Kidney capillary endothelial cell (primary cell): ENCODE measurements at regions not wholly inside any gene's neighbourhood (a gene's known extent, or its start where the extent isn't known, plus 50 kb on each side); places are given as distances from the start of the nearest gene placed in this dataset.
A peak's percentile ranks its signal among the peaks of the same experiment; 100 is the strongest.

ENCODE experiments used
- DNase-seq: peaks from one replicate; pipeline ENCODE4 v3.0.0-alpha.2; 2018; ENCODE audit warnings: low spot score

DNA sequence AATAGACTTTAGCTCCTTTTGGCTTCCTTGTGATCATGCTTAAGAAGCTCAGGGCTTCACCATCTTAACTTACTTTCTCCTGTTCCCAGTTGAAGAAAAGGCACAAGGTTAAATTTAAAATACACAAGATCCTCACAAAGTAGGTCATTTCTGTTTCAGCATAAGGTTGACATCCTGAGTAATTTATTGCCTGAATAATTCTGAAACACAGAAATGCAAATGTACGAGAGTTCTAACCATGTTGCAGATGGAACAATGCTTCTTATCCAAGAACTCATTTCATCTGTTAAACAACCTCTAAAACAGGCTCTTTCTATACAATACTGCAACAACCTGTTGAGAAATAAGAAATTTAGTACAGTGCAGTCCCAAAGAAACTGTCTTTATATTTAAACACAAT is 395.2 kb downstream of the BCL11A start:
- DNase-seq: no peak

DNA sequence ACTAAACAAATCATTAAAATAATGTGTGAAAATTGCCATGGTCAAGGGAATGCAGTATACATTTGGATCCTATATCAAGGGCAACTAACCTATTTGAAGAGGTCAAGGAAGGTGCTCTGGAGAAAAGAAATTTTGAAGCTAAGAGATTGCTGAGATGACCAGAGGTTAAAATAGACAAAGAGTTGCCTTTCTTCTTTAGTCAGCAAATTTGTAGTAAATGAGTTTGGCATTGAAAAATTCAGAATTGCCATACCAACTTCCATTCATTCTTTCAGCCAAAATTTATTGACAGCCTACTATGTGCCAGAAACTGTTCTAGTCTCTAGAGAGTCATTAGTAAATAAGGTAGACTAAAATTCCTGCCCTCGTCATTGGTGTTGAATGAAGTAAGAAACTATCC is 396.2 kb downstream of the BCL11A start:
- no peak for DNase-seq

- no peak for DNase-seq
Observed at GRCh38 chr2:60154142-60154541, 399.3 kb downstream of the BCL11A start.

DNA sequence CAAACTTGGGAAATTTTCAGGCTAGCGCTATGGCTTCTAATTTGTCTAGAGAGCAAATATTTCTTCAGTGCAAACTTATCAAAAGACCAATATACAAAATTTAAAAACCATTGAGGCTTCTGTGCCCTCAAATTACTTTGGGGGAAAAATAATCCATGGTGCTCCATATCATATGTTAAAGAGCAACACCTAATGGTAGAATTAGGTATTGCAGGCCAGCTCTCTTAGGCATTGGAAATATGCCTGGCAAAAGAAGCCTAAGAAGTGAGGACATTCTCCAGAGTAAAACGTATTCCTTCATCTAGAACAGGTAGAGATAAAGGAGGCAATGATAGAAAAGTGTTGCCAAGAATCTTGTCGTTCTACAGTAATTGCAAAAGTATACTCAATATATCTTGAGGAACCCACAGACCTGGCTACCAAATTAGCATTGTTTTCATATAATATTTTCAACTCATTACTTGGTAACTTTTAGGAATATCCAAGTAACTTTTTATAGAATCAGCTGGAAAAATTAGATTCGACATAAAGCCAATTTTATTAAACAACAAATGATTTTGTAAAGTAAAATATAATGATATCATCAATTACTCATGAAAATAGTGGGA is 401.1 kb downstream of the BCL11A start:
- peak; percentile 30 for DNase-seq

DNA sequence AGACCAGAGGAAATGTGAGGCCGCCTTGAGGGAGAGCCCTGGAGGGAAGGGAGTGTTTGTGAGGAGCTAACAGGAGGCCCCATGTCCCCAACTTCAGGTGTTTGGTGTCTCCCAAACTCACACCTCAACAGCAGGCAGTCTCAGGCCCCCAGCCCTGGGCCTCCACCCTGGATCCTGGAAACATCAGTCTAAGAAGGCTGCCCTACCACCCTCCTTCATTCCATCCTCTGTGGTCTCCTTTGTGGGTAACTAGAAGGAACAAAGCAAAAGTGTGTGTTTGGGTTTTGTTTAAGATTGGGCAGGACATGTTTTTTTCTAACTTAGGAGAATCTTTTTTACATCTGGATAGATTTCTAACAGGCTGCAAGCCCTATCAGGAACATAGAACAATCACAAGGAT is 404.3 kb downstream of the BCL11A start:
- DNase-seq: no peak

DNA sequence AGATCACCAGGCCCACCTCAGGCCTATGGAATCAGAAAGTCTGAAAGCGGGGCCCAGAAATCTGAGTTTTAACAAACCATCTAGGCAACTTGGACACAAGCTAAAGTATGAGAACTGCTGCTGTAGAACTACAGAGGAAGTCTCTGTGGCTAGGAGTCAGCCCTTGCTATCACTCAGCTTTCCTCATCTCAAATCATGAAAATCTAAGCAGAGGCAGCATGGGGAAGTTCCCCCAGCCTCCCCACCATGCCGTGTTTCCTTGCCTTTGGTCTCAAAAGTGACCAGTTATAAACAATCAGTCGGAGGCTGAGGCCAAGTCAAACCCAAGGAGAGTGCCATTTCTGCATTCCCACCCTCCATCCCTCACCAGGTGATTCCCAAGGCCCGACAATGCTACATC is 404.7 kb downstream of the BCL11A start:
- no peak for DNase-seq

- no peak for DNase-seq
Observed at GRCh38 chr2:60140185-60140584, 413.3 kb downstream of the BCL11A start.

DNA sequence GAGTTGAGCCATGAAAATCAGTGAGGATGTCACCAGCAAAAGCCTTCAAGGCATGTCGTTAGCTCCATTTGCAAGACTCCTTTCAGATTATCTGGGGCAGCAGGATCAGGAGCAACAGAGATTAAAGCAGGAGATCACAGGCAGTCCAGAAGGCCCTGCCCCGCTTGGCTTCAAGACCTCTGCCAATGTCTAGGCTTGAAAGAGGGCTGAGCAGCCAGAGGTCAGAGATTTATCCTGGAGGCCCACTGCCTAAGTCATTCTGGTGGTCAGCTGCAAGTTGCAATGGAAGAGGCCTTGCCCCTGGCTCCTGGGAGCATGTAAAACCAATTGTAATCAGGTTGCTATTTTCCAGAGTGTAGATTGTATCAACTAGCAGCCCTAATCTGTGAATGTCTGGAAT is 416.5 kb downstream of the BCL11A start:
- no peak for DNase-seq

DNA sequence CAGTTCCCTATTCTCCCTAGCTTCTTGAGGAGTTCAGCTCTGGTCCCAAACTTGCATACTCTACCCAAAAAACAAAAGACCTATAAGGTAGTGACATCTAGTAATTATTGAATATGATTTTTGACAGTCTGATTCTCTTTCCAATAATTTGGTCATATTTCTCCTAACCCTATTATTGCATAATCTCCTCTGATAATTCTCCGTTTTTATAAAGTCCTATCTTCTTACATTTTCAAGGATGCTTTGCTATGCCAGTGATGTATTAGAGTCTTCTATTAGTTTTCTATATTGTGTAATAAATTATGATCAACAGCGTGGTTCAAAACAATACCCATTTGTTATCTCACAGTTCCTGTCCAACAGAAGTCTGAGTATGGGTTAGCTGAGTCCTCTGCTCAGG is 426.3 kb downstream of the BCL11A start:
- DNase-seq: no peak

- no peak for DNase-seq
Observed at GRCh38 chr2:60125611-60126426, 427.6 kb downstream of the BCL11A start.

DNA sequence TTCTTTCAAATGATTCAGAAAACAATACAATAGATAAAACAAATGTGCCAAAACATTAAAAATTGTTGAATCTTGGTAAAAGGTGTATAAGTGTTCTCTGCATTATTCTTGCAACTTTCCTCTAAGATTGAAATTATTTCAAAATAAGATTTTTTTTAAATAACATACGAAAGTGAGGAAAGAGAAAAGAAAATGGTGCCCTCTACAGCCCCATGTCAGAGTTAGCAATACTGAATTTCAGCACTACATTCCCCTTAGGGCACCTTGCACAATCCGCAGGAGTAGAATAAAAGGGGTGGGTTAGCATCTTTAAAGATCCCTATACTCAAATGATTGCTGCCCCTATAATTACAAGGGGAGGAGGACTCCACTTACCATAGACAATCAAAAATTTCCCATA is 433.7 kb downstream of the BCL11A start:
- no peak for DNase-seq

GRCh38 chr2:60118917-60119316 is 434.5 kb downstream of the BCL11A start:
- DNase-seq: no peak

GRCh38 chr2:60118061-60118460 is 435.4 kb downstream of the BCL11A start:
- DNase-seq: no peak

- DNase-seq: no peak
Observed at GRCh38 chr2:60116161-60116875, 437.1 kb downstream of the BCL11A start.

DNA sequence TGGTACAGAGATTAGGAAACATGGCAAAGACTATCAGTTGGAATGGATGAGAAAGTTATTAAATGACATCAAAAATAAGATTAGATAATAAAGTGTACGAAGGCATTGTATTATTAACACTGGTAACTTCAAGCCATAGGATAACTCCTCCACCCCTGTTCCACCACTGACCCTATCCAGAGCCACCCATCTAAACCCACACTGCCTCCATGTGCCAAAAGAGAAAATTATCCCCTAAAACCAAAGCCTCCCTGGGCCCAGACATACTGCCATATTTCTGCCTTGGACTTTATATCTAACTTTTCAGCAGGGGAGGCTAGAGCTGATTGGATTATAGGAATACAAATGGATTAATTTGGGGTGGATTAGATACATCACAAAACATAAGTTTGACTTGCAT is 443.7 kb downstream of the BCL11A start:
- no peak for DNase-seq

- no peak for DNase-seq
Observed at GRCh38 chr2:60106836-60107529, 446.5 kb downstream of the BCL11A start.

DNA sequence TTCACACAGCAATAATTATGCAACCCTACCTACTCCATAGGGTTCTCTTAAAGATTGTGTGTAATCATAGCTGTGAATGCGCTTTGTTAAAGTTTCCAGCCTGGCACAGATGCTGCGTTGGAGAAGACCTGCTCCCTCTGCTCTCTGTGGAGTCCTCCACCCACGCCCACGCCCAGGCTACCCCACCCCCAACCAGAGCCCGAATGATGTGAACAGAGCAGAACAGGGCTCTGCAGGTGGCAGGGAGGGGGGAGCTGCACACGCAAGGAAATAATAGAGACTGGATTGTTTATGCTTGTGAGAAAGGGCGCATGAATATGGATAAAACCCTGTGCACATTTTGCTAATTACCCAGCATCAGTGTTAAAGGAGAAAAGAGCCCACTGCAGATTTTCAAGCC is 447.5 kb downstream of the BCL11A start:
- DNase-seq: no peak

GRCh38 chr2:60104514-60105505 is 448.6 kb downstream of the BCL11A start:
- no peak for DNase-seq

GRCh38 chr2:60100034-60100433 is 453.4 kb downstream of the BCL11A start:
- no peak for DNase-seq

DNA sequence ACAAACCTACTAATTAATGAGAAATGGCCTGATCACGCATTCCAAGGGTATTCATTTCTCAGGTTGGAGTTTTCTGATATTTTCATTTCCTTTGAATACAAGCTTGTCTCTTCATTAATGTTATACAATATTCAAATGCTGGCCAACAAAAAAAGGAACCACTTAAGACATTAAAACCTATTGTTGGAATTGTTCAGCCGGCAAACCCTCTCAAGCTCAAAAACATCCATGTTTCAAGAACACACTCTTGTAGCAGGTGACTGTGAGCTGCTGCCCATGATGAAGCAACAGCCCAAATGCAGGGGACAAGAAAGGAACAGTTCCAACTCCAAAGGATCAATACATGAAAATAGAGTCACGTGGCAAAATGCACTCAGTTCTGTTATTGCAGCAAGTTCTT is 454.5 kb downstream of the BCL11A start:
- DNase-seq: no peak

GRCh38 chr2:60097298-60097697 is 456.2 kb downstream of the BCL11A start:
- no peak for DNase-seq
